Lung (tissue), 11 donors: ENCODE measurements at regions not wholly inside any gene's neighbourhood (a gene's known extent, or its start where the extent isn't known, plus 50 kb on each side); places are given as distances from the start of the nearest gene placed in this dataset.

Source experiments
- ATAC-seq: fragments of 200-7000 bp; cut with Tn5 transposase; one replicate; pipeline ENCODE4 v1.9.1; 2020; ENCODE audit warnings: moderate number of reproducible peaks; ENCODE audit not compliant: insufficient read depth, low FRiP score
- DNase-seq, 3 donors: peaks; one replicate each; pipeline ENCODE4 v3.0.0-alpha.2; 2013 to 2017
- H3K27ac ChIP-seq, 2 donors: one replicate each; pipeline ENCODE4 v1.5.1; 2013; ENCODE audit warnings: mild to moderate bottlenecking in 2 of 2, moderate library complexity in 2 of 2, control low read depth in 1 of 2, inconsistent platforms in 1 of 2, low read depth in 1 of 2, low read length in 1 of 2
- H3K27me3 ChIP-seq, 3 donors: one replicate each; pipeline ENCODE4 v1.5.1; 2013; ENCODE audit warnings: low read length in 2 of 3; ENCODE audit not compliant: control insufficient read depth in 3 of 3, insufficient read depth in 3 of 3
- H3K36me3 ChIP-seq, 4 donors: one replicate each; pipeline ENCODE4 v1.5.1; 2013; ENCODE audit warnings: low read length in 4 of 4, mild to moderate bottlenecking in 1 of 4, moderate library complexity in 1 of 4; ENCODE audit not compliant: control insufficient read depth in 4 of 4, insufficient read depth in 4 of 4
- H3K4me1 ChIP-seq, 5 donors: one replicate each; pipeline ENCODE4 v1.5.1; 2013; ENCODE audit warnings: low read length in 5 of 5, mild to moderate bottlenecking in 2 of 5, moderate library complexity in 1 of 5; ENCODE audit not compliant: control insufficient read depth in 5 of 5, insufficient read depth in 5 of 5
- H3K4me3 ChIP-seq: one replicate; pipeline ENCODE4 v1.5.1; 2013; ENCODE audit warnings: mild to moderate bottlenecking, control low read depth, moderate library complexity
- H3K9ac ChIP-seq, 2 donors: one replicate each; pipeline ENCODE4 v1.5.1; 2013; ENCODE audit warnings: low read length in 2 of 2, control low read depth in 1 of 2; ENCODE audit not compliant: insufficient read depth in 1 of 2
- H3K9me3 ChIP-seq, 4 donors: one replicate each; pipeline ENCODE4 v1.5.1; 2013; ENCODE audit warnings: low read length in 3 of 4, mild to moderate bottlenecking in 1 of 4, moderate library complexity in 1 of 4; ENCODE audit not compliant: control insufficient read depth in 4 of 4, insufficient read depth in 3 of 4
- WGBS, 2 donors: extraction: QIAGEN DNeasy Blood & Tissue Kit; methylation state at CpG; one replicate each; pipeline ENCODE4 v1.1.7; 2013; 5-methylcytosine and 5-hydroxymethylcytosine counted together
- TF ChIP-seq, protein P1 (sequence below): IDR thresholded peaks from 2 replicates; pipeline ENCODE4 v1.5.1; 2012; ENCODE audit warnings: mild to moderate bottlenecking; ENCODE audit errors: control extremely low read depth, extremely low read depth
- donor health status: control.
- donor health status: control.
- donor health status: Bipolar disorder and iron deficiency.
- donor health status: healthy.
- donor health status: DM: yes; HTN: yes; CAD: no.

DNA sequence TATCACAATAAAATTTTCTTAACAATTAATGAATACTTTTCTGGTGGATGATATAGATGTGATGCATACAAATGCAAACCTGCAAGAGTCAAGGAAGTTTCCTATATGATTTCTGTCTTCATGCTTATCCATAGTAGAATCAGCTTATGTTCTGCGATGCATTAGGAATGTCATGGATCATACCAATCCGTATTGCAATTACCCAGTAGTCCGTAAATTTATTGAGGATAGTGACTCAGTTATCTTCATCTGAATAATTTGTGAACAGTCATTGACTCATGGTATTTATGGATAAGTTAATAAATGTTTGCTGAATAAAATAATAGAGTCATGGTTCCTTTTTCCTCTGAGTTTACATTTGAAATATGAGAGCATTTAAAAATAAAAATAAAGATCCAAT, 483.4 kb downstream of the LRFN5 start:
- Histone ChIP-seq H3K9me3 (no peaks in the 10 kb centered on the region), H3K4me3 (no peak overlapping the region), H3K27ac (no peak overlapping the region), H3K27me3 (no peaks in the 10 kb centered on the region), H3K36me3 (no peaks in the 10 kb centered on the region), H3K9ac (no peak overlapping the region), H3K4me1 (no peaks in the 10 kb centered on the region)
- TF ChIP-seq, protein P1, sequence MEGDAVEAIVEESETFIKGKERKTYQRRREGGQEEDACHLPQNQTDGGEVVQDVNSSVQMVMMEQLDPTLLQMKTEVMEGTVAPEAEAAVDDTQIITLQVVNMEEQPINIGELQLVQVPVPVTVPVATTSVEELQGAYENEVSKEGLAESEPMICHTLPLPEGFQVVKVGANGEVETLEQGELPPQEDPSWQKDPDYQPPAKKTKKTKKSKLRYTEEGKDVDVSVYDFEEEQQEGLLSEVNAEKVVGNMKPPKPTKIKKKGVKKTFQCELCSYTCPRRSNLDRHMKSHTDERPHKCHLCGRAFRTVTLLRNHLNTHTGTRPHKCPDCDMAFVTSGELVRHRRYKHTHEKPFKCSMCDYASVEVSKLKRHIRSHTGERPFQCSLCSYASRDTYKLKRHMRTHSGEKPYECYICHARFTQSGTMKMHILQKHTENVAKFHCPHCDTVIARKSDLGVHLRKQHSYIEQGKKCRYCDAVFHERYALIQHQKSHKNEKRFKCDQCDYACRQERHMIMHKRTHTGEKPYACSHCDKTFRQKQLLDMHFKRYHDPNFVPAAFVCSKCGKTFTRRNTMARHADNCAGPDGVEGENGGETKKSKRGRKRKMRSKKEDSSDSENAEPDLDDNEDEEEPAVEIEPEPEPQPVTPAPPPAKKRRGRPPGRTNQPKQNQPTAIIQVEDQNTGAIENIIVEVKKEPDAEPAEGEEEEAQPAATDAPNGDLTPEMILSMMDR: no peak
- ATAC-seq: no peak
- WGBS, 2 donors: 90 to 92% methylated on average over 3 of the region's 3 CpGs
- DNase-seq: no peak

DNA sequence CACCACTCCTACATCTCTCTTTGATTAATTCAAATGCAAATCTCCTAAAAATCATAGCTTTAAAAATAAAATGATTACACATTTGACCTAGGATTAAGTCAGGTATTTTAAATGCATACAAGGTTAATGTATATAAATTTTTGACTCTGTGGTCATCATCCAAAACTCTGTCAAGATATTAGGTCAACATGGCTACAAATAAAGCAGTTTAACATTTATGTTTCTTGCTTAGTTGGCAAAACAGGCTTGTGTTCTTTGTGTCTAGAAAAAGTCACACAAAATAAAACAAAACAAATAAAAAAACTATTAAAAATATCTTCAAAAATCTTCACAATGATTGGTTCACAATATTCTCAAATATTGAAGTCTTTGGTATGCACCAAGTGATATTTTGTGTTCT, 473.2 kb downstream of the LRFN5 start:
- ATAC-seq (no peak), DNase-seq (no peak)
- no peaks in the 10 kb centered on the region for H3K9me3 ChIP-seq
- no peak overlapping the region for H3K27ac ChIP-seq
- TF ChIP-seq, protein P1: no peak
- H3K4me3 ChIP-seq: no peak overlapping the region
- H3K9ac ChIP-seq: no peak overlapping the region
- H3K27me3 ChIP-seq: no peaks in the 10 kb centered on the region
- no peaks in the 10 kb centered on the region for H3K36me3 ChIP-seq
- peaks cover 0 to 8% (median 0%) of the 10 kb centered on the region in 5 donors for H3K4me1 ChIP-seq

GRCh38 chr14:42078345-42078744, 471.7 kb downstream of the LRFN5 start:
- WGBS, 2 donors: 58 to 75% methylated on average over 2 of the region's 2 CpGs
- Histone ChIP-seq H3K27ac (no peak overlapping the region), H3K4me1 (peaks cover 0 to 8% (median 0%) of the 10 kb centered on the region in 5 donors), H3K4me3 (no peak overlapping the region), H3K27me3 (no peaks in the 10 kb centered on the region), H3K36me3 (no peaks in the 10 kb centered on the region), H3K9me3 (no peaks in the 10 kb centered on the region), H3K9ac (no peak overlapping the region)
- DNase-seq: no peak
- no peak for ATAC-seq
- TF ChIP-seq, protein P1: no peak

DNA sequence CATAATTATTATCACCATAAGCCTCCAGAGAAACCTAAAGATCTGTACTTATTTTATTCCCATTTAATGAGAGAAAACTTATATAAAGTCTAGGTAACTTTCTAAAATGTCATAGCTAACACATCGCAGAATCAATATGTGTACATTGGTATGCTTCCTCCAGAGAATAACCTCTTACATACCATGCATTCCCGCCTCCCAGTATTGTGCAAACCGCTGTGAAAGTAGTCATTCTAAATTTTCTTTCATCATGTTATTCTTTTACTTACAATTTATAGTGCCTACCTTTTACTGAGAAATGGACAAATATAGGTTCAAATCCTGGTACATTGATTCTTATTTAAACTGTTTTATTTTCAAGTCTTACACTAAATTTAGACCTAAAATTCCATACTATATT, 463.4 kb downstream of the LRFN5 start:
- 77 to 86% methylated on average over 3 of the region's 3 CpGs for WGBS, 2 donors
- no peak overlapping the region for H3K27ac ChIP-seq
- H3K9me3 ChIP-seq: no peaks in the 10 kb centered on the region
- DNase-seq (no peak), ATAC-seq (no peak)
- no peaks in the 10 kb centered on the region for H3K4me1 ChIP-seq
- H3K4me3 ChIP-seq: no peak overlapping the region
- H3K27me3 ChIP-seq: no peaks in the 10 kb centered on the region
- no peaks in the 10 kb centered on the region for H3K36me3 ChIP-seq
- TF ChIP-seq, protein P1: no peak
- H3K9ac ChIP-seq: no peak overlapping the region
